ENCODE measurements at regions not wholly inside any gene's neighbourhood (a gene's known extent, or its start where the extent isn't known, plus 50 kb on each side); places are given as distances from the start of the nearest gene placed in this dataset.
"Not testable (repeated sequence)": the region's sequence is repeated elsewhere in the genome, so short reads cannot be mapped to it uniquely, and the experiment has no call there.

- H3K27ac ChIP-seq (ENCODE audit: low read depth in 2 of 2, low read length in 2 of 2): no peak overlapping the region
- no peaks in the 10 kb centered on the region for H3K27me3 ChIP-seq (ENCODE audit: control insufficient read depth, insufficient read depth, low read length)
- H3K9me3 ChIP-seq (ENCODE audit: control insufficient read depth in 2 of 3, insufficient read depth in 1 of 3, low read length in 3 of 3): peaks cover 0 to 3% (median 0%) of the 10 kb centered on the region in 3 donors
- FAIRE-seq (no peak), DNase-seq (no peak)
- H3K36me3 ChIP-seq (ENCODE audit: control insufficient read depth in 2 of 3, insufficient read depth in 3 of 3, low read length in 3 of 3): no peaks in the 10 kb centered on the region
- H3K4me1 ChIP-seq (ENCODE audit: control insufficient read depth in 2 of 3, insufficient read depth in 2 of 3, low read depth in 1 of 3, low read length in 3 of 3): no peaks in the 10 kb centered on the region
- no peak overlapping the region for H3K4me3 ChIP-seq (ENCODE audit: low read length in 3 of 3)
- intact Hi-C loops (cut with DNase I): no loop called here
- TF ChIP-seq CTCF (IDR thresholded peaks at IDR 0.05; ENCODE audit: borderline replicate concordance, extremely low read depth, insufficient read depth): no peak
- H3K9ac ChIP-seq (ENCODE audit: low read length in 3 of 3): no peak overlapping the region
These were observed 74.4 kb upstream of the S1PR3 start for GRCh38 chr9:88916894-88917293.

- Histone ChIP-seq H3K27ac (ENCODE audit: low read depth in 2 of 2, low read length in 2 of 2) (no peak overlapping the region), H3K9me3 (ENCODE audit: control insufficient read depth in 2 of 3, insufficient read depth in 1 of 3, low read length in 3 of 3) (peaks cover 0 to 3% (median 0%) of the 10 kb centered on the region in 3 donors)
These were observed 73.9 kb upstream of the S1PR3 start for GRCh38 chr9:88917375-88917774.

GRCh38 chr9:88918537-88918936 lies 72.7 kb upstream of the S1PR3 start:
- DNase-seq; H3K27me3 ChIP-seq (ENCODE audit: control insufficient read depth, insufficient read depth, low read length); intact Hi-C loops (cut with DNase I); H3K4me1 ChIP-seq (ENCODE audit: control insufficient read depth in 2 of 3, insufficient read depth in 2 of 3, low read depth in 1 of 3, low read length in 3 of 3); H3K36me3 ChIP-seq (ENCODE audit: control insufficient read depth in 2 of 3, insufficient read depth in 3 of 3, low read length in 3 of 3); H3K4me3 ChIP-seq (ENCODE audit: low read length in 3 of 3); H3K9ac ChIP-seq (ENCODE audit: low read length in 3 of 3); FAIRE-seq; H3K27ac ChIP-seq (ENCODE audit: low read depth in 2 of 2, low read length in 2 of 2); H3K9me3 ChIP-seq (ENCODE audit: control insufficient read depth in 2 of 3, insufficient read depth in 1 of 3, low read length in 3 of 3): not testable (repeated sequence)

More at GRCh38 chr9:88917375-88917774, 73.9 kb upstream of the S1PR3 start:
- TF ChIP-seq CTCF (IDR thresholded peaks at IDR 0.05; ENCODE audit: borderline replicate concordance, extremely low read depth, insufficient read depth): no peak
- Histone ChIP-seq H3K27me3 (ENCODE audit: control insufficient read depth, insufficient read depth, low read length) (no peaks in the 10 kb centered on the region), H3K4me3 (ENCODE audit: low read length in 3 of 3) (no peak overlapping the region), H3K9ac (ENCODE audit: low read length in 3 of 3) (no peak overlapping the region), H3K4me1 (ENCODE audit: control insufficient read depth in 2 of 3, insufficient read depth in 2 of 3, low read depth in 1 of 3, low read length in 3 of 3) (no peaks in the 10 kb centered on the region), H3K36me3 (ENCODE audit: control insufficient read depth in 2 of 3, insufficient read depth in 3 of 3, low read length in 3 of 3) (no peaks in the 10 kb centered on the region)
- DNase-seq (no peak), FAIRE-seq (no peak)
- intact Hi-C loops (cut with DNase I): no loop called here

- H3K4me3 ChIP-seq (ENCODE audit: low read length in 3 of 3): no peak overlapping the region
- no peak for TF ChIP-seq CTCF (IDR thresholded peaks at IDR 0.05; ENCODE audit: borderline replicate concordance, extremely low read depth, insufficient read depth)
- no peak overlapping the region for H3K9ac ChIP-seq (ENCODE audit: low read length in 3 of 3)
- peaks cover 0 to 3% (median 0%) of the 10 kb centered on the region in 3 donors for H3K9me3 ChIP-seq (ENCODE audit: control insufficient read depth in 2 of 3, insufficient read depth in 1 of 3, low read length in 3 of 3)
- no peak overlapping the region for H3K27ac ChIP-seq (ENCODE audit: low read depth in 2 of 2, low read length in 2 of 2)
- H3K4me1 ChIP-seq (ENCODE audit: control insufficient read depth in 2 of 3, insufficient read depth in 2 of 3, low read depth in 1 of 3, low read length in 3 of 3): no peaks in the 10 kb centered on the region
- no peak for FAIRE-seq
- no peaks in the 10 kb centered on the region for H3K27me3 ChIP-seq (ENCODE audit: control insufficient read depth, insufficient read depth, low read length)
- DNase-seq: no peak
- no peaks in the 10 kb centered on the region for H3K36me3 ChIP-seq (ENCODE audit: control insufficient read depth in 2 of 3, insufficient read depth in 3 of 3, low read length in 3 of 3)
- intact Hi-C loops (cut with DNase I): no loop called here
These were observed 70.6 kb upstream of the S1PR3 start for GRCh38 chr9:88920645-88921044.
